ENCODE measurements at regions not wholly inside any gene's neighbourhood (a gene's known extent, or its start where the extent isn't known, plus 50 kb on each side); places are given as distances from the start of the nearest gene placed in this dataset.

DNA sequence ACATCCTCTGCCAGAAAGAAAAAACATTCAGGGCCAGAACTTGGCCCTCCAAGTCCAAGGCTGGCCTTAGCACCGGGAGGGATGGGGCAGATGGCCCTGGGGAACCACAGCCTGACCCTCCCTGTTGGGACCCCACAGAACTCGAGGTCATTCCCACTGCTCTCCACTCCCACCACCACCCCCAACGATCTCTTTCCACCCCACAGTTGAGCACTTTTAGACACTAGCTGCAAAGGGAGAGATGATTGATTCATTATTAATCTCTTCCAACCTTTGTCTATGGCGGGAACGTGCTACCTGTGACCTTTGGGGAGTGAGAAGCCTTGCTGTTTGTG lies 869.7 kb downstream of the BRD1 start:
- peak; percentile 3 for DNase-seq
- H3K27ac Mint-ChIP-seq: no peak overlapping the region
- H3K4me1 Mint-ChIP-seq (ENCODE audit: low read depth): no peaks in the 10 kb centered on the region
- H3K27me3 Mint-ChIP-seq: peaks cover 49% of the 10 kb centered on the region
- no peak overlapping the region for H3K4me3 Mint-ChIP-seq
- no peaks in the 10 kb centered on the region for H3K9me3 Mint-ChIP-seq
- no peaks in the 10 kb centered on the region for H3K36me3 Mint-ChIP-seq (ENCODE audit: low read depth)

DNA sequence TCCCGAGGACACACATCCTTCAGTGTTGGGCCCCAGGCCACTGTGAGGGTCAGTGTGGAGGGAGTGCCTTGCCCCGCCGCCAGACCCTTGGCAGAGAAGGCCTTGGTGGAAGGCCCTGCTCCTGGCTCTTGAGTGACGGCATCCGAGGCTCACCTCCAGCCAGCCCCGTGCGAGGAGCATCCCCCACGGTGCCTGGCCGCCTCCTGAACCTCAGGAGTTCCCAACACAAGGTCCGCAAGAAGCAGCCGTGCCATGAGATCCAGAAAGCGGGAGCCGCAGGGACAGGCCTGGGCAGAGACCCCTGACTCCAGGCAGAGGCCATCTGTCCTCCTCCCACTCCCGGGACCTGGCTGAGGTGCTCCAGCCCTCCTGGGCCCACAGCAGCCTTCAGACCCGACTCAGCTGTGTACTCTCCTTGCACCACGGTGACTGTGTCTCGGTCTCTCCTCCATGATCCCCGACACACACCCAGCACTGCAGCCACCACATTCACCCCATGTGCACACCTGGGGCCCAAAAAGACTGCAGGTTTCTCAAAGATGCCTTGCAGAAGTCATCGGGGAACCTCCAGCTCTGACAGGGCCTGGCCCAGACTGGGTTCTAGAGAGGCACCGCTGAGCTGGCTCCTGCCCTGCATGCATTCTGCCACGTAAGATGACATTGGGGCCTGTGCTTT lies 870.2 kb downstream of the BRD1 start:
- no peak overlapping the region for H3K27ac Mint-ChIP-seq
- peak; percentile 9 for DNase-seq
- no peaks in the 10 kb centered on the region for H3K9me3 Mint-ChIP-seq
- no peak overlapping the region for H3K4me3 Mint-ChIP-seq
- no peaks in the 10 kb centered on the region for H3K36me3 Mint-ChIP-seq (ENCODE audit: low read depth)
- peaks cover 46% of the 10 kb centered on the region for H3K27me3 Mint-ChIP-seq
- no peaks in the 10 kb centered on the region for H3K4me1 Mint-ChIP-seq (ENCODE audit: low read depth)

DNA sequence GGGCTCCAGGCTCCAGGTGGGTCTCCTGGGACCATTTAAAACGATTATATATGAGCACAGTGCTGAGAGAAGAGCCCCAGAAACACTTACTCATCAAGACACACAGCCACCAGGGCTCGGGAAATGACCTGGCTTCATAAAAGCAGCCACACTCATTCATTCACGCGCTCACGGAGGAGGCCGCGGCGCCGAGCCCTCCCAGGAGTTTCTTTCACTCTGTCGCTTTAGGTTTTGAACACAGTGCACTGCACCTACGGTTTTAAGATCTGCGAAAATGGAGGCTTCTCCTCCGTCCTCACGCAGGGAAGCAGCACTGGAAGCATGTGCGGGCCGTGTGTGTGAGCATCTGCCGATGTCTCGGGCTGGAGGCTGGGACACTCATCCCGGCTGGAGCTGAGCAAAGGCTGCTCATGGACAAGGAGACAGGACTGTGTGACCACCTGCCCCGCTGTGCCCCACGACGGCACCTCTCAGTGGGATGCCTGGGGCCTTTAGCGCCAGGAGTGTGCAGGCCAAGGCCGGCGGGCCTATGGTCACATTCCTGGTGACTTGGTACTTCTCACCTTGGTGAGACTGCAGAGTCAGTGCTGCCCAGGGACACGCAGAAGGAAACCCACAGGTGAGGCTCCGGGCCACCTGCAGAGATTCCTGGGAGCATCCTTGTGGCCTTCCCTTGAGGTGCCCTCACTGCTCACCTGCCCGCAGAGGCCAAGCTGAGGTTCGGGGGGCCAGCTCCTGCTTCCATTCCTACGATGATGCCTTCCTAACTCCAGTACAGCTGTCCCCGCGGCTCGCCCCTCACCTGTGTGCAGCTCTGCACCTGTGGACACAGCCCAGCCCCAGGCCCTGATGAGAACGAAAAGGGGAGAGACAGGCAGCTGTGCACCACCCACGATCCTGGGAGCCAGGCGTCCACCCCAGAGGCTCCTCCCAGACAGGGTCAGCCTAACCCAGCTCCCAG lies 872.0 kb downstream of the BRD1 start:
- no peaks in the 10 kb centered on the region for H3K4me1 Mint-ChIP-seq (ENCODE audit: low read depth)
- no peaks in the 10 kb centered on the region for H3K36me3 Mint-ChIP-seq (ENCODE audit: low read depth)
- H3K27me3 Mint-ChIP-seq: peaks cover 40% of the 10 kb centered on the region
- H3K9me3 Mint-ChIP-seq: no peaks in the 10 kb centered on the region
- H3K4me3 Mint-ChIP-seq: no peak overlapping the region
- no peak overlapping the region for H3K27ac Mint-ChIP-seq
- DNase-seq: peak; percentile 17

DNA sequence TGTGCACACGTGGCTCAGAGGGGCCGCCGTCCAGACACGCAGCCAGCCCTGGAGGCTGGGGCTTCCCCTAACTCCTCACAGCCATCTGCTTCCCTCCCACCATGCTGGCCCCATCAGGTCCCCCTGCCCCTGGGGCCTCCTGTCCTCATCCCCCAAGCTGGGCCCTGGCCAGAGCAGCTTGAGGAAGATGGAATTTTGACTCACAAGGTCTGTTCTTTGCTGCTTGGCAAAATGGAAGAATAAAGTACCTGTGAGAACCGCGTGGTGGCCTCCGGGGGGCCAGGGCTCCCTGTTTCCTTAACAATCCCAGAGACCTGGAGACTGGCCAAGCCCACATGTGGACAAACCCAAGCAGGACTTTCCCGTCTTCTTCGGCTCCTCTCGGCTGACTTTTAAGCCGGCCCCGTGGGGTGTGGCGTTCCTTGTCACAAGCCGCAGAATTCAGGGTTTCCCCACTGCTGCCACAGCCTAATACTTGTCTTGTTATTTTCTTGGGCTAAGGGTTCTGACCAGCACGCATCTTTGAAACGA lies 872.8 kb downstream of the BRD1 start:
- Mint-ChIP-seq H3K9me3 (no peaks in the 10 kb centered on the region), H3K36me3 (ENCODE audit: low read depth) (no peaks in the 10 kb centered on the region), H3K27ac (no peak overlapping the region), H3K4me3 (no peak overlapping the region), H3K4me1 (ENCODE audit: low read depth) (no peaks in the 10 kb centered on the region), H3K27me3 (peaks cover 41% of the 10 kb centered on the region)
- no peak for DNase-seq

DNA sequence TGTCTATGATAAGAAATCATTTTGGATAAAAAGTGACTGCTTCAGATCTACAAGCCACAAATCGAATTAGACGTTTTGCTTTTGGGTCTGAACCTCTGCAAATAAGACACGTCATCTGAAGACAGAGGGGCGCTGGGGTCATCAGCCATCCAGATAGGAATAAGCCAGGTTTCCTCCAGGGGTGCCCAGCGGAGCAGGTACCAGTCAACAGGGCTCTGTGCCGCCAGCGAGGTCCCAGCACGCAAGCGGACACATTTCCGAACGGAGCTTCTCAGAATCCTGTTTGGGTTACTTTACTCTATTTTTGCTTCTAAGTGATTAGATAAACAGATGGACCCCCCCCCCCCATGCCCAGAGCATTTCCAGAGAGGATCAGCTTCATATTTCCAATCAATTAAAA lies 873.8 kb downstream of the BRD1 start:
- H3K9me3 Mint-ChIP-seq: no peaks in the 10 kb centered on the region
- no peaks in the 10 kb centered on the region for H3K36me3 Mint-ChIP-seq (ENCODE audit: low read depth)
- peaks cover 36% of the 10 kb centered on the region for H3K27me3 Mint-ChIP-seq
- H3K4me1 Mint-ChIP-seq (ENCODE audit: low read depth): no peaks in the 10 kb centered on the region
- H3K27ac Mint-ChIP-seq: no peak overlapping the region
- DNase-seq: no peak
- no peak overlapping the region for H3K4me3 Mint-ChIP-seq

DNA sequence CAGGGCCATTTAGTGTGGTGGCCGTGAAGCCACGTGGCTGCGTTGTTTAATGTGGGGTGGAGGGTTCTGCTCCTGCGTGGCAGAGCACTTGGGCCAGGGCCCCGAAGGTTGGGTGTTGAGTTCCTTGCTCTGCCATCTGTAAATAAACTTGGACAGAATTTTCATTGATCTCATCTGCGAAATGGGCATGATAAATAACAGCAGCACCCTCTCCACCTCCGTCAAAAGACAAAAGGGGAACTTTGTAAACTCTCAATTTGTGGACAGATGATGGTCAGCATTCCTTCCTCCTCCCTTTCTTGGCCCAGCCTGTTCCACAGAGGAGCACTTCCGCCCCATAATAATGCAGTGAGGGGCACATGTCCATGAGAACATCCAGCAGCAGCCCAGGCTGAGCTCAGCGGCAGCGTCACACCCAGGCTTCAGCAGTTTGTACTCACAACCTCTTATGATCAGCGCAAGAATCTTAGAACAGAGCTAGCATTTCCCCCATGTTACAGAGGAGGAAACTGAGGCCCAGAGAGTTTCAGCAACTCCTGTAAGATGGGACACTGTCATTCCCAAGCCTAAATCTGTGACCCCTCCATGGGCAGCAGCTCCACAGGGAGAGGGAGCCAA lies 874.5 kb downstream of the BRD1 start:
- DNase-seq: no peak
- Mint-ChIP-seq H3K4me1 (ENCODE audit: low read depth) (no peaks in the 10 kb centered on the region), H3K4me3 (no peak overlapping the region), H3K36me3 (ENCODE audit: low read depth) (no peaks in the 10 kb centered on the region), H3K27me3 (peaks cover 31% of the 10 kb centered on the region), H3K27ac (no peak overlapping the region), H3K9me3 (no peaks in the 10 kb centered on the region)

DNA sequence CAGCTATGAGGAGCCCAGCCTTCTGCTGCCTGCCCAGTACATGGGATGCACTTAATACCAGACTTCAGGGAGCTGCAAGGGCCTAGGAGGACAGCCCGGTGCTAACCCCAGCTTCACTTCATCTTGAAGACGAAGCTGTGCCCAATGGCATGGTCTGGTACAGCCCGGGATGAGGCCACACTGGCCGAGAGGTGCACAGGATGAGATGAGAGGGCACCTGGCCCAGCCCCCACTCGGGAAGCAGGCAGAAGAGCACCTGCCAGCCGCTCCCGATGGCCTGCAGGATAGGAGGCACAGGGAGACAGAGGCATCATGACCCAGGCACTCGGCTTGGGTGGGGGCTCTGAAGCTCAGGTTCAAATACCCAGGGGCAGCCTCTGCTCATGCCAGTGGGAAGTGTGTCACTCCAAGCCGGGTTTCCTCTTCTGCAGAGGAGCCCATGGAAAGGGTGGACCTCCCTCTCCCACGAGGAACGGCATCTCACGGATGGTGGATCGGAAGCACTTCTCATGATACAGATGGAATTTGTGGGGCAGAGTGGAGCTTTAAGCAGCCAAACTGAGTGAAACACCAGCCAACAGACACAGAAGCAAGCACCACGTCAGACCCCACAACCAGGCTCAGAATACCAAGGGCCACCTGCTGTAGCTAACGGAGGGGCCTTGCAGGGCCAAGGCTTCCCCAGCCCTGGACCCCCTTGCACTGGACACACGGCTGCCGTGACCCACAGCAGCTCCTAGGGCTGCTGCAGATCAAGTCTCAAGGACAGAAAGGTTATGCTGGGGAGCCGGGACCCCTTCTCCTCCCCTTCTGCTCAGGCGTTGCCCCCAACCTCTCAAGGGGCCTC lies 875.2 kb downstream of the BRD1 start:
- H3K36me3 Mint-ChIP-seq (ENCODE audit: low read depth): no peaks in the 10 kb centered on the region
- H3K27ac Mint-ChIP-seq: no peak overlapping the region
- no peak overlapping the region for H3K4me3 Mint-ChIP-seq
- DNase-seq: peak; percentile 21
- H3K27me3 Mint-ChIP-seq: peaks cover 34% of the 10 kb centered on the region
- H3K9me3 Mint-ChIP-seq: no peaks in the 10 kb centered on the region
- no peaks in the 10 kb centered on the region for H3K4me1 Mint-ChIP-seq (ENCODE audit: low read depth)

DNA sequence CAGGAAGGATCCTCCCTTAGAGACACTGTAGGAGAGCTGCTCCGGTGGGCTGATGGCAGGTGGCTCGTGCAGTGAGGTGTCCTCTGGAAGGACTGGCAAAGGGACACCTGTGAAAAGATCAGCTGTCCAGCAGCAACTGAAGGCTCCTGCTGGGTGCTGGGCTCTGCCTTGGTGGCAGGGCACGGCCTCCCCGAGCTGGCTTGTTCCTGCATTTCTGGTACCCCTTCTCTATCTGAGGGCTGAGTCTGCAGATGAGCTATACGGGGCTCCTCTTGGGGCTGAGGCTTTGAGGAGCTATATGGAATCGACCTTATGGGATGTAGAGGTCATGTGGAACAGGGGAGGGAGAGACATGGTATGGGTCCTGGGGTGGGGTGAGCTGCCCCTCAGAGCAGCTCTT lies 875.8 kb downstream of the BRD1 start:
- no peaks in the 10 kb centered on the region for H3K4me1 Mint-ChIP-seq (ENCODE audit: low read depth)
- H3K27ac Mint-ChIP-seq: no peak overlapping the region
- H3K4me3 Mint-ChIP-seq: no peak overlapping the region
- peak; percentile 23 for DNase-seq
- peaks cover 34% of the 10 kb centered on the region for H3K27me3 Mint-ChIP-seq
- no peaks in the 10 kb centered on the region for H3K9me3 Mint-ChIP-seq
- H3K36me3 Mint-ChIP-seq (ENCODE audit: low read depth): no peaks in the 10 kb centered on the region

DNA sequence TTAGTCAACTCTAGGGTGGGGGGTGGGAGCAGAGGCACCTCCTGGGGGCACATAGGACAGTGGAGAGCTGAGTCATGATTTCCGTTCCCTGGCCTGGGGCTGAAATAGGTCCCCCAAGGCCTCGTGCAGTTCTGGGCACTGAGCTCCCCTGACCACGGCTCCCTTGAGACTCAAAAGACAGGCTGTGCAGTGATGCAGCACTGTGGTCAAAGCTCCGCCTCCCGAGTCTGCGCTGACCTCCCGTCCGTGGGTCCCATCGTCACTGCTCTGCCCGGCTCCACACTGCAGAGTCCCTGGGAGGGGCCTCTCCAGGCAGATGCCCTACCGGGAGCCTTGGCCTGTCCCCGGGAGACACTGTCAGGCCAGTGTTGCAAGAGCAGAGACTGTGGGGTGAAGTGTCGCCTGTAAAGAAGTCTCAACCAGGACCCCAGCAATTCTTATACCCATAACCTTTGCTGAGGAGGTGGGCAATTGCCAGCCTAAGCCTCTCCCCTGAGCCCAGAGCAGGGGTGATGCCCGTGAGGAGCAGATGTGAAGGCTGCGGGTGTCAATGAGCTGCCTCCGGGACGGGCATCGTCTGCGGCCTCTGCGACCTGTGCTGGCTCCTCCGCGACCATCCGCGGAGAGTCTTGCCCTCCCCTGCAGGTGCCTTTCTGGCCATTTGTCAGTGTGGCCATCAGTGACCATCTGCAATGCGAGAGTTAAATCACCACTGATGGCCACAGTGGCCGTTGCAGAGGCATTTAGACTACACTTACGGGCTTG lies 877.3 kb downstream of the BRD1 start:
- H3K9me3 Mint-ChIP-seq: no peaks in the 10 kb centered on the region
- H3K4me3 Mint-ChIP-seq: no peak overlapping the region
- H3K27me3 Mint-ChIP-seq: peaks cover 42% of the 10 kb centered on the region
- no peak overlapping the region for H3K27ac Mint-ChIP-seq
- peak; percentile 21 for DNase-seq
- no peaks in the 10 kb centered on the region for H3K4me1 Mint-ChIP-seq (ENCODE audit: low read depth)
- no peaks in the 10 kb centered on the region for H3K36me3 Mint-ChIP-seq (ENCODE audit: low read depth)

DNA sequence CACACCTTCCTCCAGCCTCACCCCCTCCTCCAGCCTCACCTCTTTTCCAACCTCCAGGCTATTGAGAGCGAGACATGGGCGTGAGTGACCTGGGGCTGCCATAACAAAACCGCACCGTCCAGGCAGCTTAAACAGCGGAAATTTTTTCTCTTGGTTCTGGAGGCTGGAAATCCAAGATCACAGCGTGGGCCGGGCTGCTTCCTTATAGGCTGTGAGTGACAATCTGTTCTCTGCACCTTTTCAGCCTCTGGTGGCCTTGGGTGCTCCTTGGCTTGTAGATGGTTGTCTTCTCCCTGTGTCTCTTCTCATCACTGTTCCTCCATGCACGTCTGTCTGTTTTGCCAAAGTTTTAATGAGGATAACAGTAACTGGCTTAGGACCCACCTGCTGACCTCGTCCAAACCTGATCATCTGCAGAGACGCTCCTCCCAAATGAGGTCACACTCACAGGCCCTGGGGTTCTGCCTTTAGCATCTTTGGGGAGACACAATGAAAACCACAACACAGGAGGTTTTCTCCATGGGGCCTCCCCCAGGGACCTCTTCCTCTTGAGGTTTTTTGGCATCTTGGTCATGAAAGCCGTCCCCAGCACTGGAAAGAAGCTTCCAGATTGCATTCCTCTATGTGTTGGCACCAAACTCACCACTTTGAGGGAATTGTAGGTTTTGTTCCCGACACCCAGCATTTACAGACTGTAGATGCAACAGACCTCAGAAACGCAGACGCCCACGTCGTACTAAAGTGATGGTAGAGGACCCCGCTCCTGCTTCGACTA lies 878.1 kb downstream of the BRD1 start:
- H3K27ac Mint-ChIP-seq: no peak overlapping the region
- peaks cover 48% of the 10 kb centered on the region for H3K27me3 Mint-ChIP-seq
- H3K4me3 Mint-ChIP-seq: no peak overlapping the region
- peak; percentile 18 for DNase-seq
- no peaks in the 10 kb centered on the region for H3K4me1 Mint-ChIP-seq (ENCODE audit: low read depth)
- no peaks in the 10 kb centered on the region for H3K36me3 Mint-ChIP-seq (ENCODE audit: low read depth)
- H3K9me3 Mint-ChIP-seq: no peaks in the 10 kb centered on the region

DNA sequence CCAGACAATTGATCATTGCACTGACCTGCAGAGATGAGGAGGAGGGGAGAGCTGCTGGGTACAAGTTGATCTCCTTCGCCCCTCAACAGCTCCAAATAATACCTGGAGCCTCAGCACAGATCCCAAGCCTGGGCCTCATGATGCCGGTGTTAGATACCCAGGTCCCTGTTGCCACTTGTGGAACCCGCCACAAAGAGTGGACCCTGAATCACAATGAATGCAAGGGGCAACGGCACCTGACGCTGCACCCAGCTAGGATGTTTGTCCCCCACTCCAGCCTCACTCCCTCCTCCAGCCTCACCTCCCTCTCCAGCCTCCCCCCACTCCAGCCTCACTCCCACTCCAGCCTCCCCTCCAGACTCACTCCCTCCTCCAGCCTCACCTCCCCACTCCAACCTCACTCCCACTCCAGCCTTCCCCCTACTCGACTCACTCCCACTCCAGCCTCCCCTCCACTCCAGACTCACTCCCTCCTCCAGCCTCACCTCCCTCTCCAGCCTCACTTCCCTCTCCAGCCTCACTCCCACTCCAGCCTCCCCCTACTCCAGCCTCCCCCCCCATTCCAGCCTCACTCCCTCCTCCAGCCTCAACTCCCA lies 879.0 kb downstream of the BRD1 start:
- peak; percentile 14 for DNase-seq
- H3K27me3 Mint-ChIP-seq: peaks cover 51% of the 10 kb centered on the region
- no peak overlapping the region for H3K4me3 Mint-ChIP-seq
- no peak overlapping the region for H3K27ac Mint-ChIP-seq
- no peaks in the 10 kb centered on the region for H3K9me3 Mint-ChIP-seq
- no peaks in the 10 kb centered on the region for H3K4me1 Mint-ChIP-seq (ENCODE audit: low read depth)
- no peaks in the 10 kb centered on the region for H3K36me3 Mint-ChIP-seq (ENCODE audit: low read depth)

DNA sequence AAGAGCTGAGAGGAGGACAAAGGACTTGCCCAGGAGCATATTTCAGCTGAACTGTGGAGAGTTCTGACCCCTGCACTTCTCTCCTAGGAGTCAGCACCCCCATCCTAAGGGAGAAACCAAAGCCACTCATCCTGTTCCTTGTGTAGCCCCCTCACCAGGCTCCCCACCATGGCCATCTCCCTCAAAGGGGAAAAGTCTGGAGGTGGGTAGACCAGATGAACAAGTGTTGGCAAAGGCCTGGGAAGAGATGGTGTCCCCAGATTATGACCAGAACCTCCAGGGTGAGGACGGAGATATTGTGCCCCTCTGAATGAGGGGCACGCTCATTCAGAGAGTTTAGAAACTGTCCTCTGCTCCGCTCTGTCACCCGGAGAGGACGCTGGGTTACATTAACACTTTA lies 880.0 kb downstream of the BRD1 start:
- DNase-seq: no peak
- no peak overlapping the region for H3K27ac Mint-ChIP-seq
- H3K4me1 Mint-ChIP-seq (ENCODE audit: low read depth): no peaks in the 10 kb centered on the region
- H3K9me3 Mint-ChIP-seq: no peaks in the 10 kb centered on the region
- no peak overlapping the region for H3K4me3 Mint-ChIP-seq
- H3K36me3 Mint-ChIP-seq (ENCODE audit: low read depth): no peaks in the 10 kb centered on the region
- peaks cover 49% of the 10 kb centered on the region for H3K27me3 Mint-ChIP-seq

Measured in activated T-cell treated with anti-CD3 and anti-CD28 coated beads, Interleukin-2, amount 50 U/mL, for 24 hours (primary cell).